NCI-H1694 treated with DMSO at 0.1 percent for 48 hours (cell line): ENCODE measurements at regions not wholly inside any gene's neighbourhood (a gene's known extent, or its start where the extent isn't known, plus 50 kb on each side); places are given as distances from the start of the nearest gene placed in this dataset.

Experiments used
- DNase-seq: peaks from one replicate; lab custom pipeline; 2025; lab: John Stamatoyannopoulos, UW

GRCh38 chr2:156697906-156698305 lies 261.7 kb downstream of the GPD2 start:
- no peak for DNase-seq

DNA sequence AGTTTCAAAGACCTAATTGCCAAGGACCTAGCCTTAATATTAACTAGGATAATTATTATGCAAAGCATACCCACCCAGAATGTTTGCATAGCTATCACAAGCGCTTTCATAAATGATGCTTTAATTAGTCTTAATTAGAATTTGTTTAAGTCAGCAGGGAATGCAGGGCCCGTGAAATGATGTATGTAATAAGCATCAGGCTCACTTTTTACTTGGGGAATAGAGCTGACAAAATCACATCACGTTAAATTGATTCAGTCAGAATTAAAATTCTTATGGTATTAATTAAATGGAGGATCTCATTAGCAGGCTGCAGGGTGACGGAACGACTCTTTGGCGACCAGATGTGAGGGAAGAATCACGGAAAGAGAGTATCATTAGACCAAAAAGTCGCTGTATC lies 264.5 kb downstream of the GPD2 start:
- no peak for DNase-seq

- DNase-seq, result no peak
Measured at GRCh38 chr2:156702541-156702940, 266.4 kb downstream of the GPD2 start.

GRCh38 chr2:156703642-156704041 lies 267.5 kb downstream of the GPD2 start:
- no peak for DNase-seq

- no peak for DNase-seq
Measured at GRCh38 chr2:156704132-156704531, 268.0 kb downstream of the GPD2 start.

DNA sequence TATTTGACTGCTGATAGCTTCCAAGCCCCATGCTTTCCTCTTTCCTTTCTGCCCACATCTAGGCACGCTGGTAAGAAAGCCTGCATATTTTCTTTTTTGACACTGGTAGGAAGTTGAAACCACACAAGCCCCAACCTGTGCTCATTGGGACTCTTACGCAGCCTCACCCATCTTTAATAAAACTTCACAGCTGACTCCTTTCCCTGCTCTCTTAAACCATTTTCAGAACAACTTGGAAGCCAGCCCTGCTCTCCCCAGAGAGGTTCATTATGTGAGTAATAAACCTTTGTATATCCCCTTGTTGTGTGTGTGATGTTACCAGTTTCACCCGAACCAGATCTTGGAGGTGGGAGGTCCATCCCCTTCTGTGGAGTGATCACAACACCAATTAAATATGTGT lies 268.4 kb downstream of the GPD2 start:
- DNase-seq, result no peak

- DNase-seq, result no peak
Measured at GRCh38 chr2:156706576-156706975, 270.4 kb downstream of the GPD2 start.

DNA sequence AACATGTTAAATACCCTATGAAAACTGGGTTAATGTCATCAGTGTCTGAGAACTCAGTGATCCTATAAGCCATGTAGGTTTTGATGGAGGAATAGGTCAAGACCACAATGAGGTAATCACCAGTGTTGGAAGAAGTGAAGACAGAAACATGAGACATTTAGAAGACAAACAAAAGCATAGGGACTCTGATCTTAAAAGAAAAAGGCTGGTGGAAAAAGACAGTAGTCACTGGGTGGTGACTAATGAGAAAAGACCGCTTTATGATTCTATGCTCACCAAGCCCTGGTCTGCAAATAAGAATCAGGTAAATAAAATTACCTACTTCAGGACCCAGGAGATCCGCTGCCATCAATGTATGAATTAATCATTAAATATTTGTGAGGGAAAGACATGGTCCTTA lies 271.9 kb downstream of the GPD2 start:
- DNase-seq, result no peak

DNA sequence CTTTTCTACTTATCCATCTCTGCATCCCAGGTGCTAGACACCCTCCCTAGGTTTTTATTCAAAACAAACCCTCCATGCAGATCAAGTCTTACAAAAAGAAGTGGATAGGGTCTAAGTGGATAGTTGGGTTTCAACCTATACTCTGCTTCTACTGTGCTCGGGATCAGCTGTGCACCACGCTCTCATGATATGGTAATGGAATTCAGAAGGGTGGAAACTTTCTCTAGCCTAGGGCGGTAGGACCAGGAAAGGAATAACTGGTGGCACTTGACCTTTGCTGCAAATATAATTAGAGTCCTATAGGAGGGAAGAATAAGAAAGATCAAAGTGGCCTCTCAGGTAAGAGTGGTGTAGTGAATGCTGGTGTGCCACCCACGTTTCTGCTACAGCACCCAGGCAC lies 272.9 kb downstream of the GPD2 start:
- DNase-seq, result no peak

DNA sequence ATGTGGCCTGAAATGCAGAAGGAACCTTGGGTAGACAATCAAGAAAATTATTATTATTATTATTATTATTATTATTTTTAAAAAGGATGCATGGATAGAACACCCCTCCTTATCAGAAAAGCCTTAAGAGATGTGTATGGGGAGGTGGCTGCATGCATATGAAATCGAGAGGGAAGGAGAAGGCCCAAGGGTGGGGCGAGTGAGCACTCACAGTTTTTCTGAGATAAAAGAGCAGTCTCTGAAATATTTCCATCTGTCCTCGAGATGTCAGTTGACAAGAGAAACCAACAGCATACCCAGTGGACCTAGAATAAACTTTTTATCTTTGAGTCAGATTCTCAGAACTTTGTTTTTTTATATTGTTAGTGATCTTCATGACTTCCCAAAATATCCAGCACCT lies 282.9 kb downstream of the GPD2 start:
- no peak for DNase-seq

GRCh38 chr2:156727867-156728266 lies 291.7 kb downstream of the GPD2 start:
- DNase-seq, result no peak

- no peak for DNase-seq
Measured at GRCh38 chr2:156728328-156728727, 292.1 kb downstream of the GPD2 start.

- DNase-seq, result no peak
Measured at GRCh38 chr2:156731506-156731905, 295.3 kb downstream of the GPD2 start.

GRCh38 chr2:156736950-156737349 lies 300.8 kb downstream of the GPD2 start:
- DNase-seq, result no peak

- DNase-seq, result no peak
Measured at GRCh38 chr2:156739301-156739700, 303.1 kb downstream of the GPD2 start.

- DNase-seq, result no peak
Measured at GRCh38 chr2:156745619-156746018, 309.4 kb downstream of the GPD2 start.

- no peak for DNase-seq
Measured at GRCh38 chr2:156748221-156748620, 312.0 kb downstream of the GPD2 start.

GRCh38 chr2:156752042-156752441 lies 315.9 kb downstream of the GPD2 start:
- DNase-seq, result no peak

DNA sequence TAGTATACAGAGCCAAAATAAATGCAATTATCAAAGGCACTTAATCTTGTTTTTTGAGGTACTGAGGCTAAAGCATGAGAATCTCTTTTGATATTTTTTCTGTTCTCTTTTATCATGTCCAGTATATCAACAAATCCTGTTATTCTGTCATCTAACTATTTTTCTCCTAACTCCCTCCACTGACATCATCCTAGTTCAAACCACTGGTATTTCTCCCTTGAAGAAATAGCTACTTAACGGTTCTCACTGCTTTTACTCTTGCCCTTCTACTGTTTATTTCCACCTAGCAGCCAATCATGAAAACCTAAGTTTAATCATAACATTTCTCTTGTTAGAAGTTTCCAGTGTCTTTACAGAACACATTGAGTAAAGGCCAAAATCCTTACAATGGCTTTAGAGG lies 317.6 kb downstream of the GPD2 start:
- DNase-seq, result no peak

- DNase-seq, result no peak
Measured at GRCh38 chr2:156756516-156756915, 320.3 kb downstream of the GPD2 start.

DNA sequence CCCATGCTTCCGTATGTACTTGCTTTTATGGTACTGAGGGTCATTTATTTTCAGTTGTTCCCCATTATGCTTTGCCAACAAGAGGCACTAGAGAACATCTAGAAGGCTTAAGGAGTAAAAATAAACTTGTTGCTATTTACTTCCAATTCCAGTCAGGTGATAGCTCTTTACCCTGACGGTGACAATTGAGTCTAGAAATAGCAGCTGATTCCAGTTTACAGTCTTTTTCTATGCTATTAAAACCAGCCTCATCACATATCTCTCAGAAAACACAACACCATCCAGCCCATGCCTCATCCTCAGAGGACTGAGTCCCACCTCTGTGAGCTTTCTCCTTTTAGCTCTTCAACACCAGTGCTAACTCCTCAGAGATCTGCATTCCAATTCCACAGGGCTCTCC lies 327.0 kb downstream of the GPD2 start:
- DNase-seq, result no peak

GRCh38 chr2:156765043-156765442 lies 328.9 kb downstream of the GPD2 start:
- DNase-seq, result no peak

DNA sequence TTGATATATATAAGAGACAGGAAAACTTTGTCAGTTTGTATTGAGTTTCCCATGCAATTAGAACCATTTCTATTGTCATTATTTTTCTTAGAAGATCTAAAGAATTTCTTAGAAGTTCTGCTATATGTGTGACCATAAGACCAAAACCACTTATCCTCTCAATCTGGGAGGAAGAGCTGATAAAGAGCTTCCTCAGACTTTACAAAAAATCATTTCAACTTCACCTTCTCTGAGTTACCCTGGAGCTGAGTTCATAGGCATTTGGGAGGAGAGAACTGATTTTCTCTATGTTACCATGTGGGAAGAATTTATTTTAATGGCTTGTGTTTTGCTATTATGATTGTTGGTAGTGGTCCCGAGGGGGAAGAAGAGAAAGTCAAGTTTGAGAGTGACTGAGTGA lies 329.3 kb downstream of the GPD2 start:
- DNase-seq, result no peak

DNA sequence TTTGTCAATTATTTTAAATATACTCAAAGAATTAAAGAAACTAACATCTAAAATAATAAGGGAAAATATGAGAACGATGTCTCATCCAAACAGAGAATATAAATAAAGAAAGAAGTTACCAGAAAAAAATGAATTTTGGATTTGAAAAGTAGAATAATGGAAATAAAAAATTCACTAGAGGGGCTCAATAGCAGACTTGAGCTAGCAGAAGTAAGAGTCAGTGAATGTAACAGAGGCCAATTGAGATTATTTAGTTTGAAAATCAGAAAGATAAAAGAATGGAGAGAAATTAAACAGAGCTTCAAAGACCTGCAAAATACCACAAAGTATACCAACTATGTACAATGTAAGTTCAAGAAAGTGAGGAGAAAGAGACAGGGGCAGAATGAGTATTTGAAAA lies 333.6 kb downstream of the GPD2 start:
- DNase-seq, result no peak

GRCh38 chr2:156778916-156779315 lies 342.7 kb downstream of the GPD2 start:
- DNase-seq, result no peak
